ENCODE measurements at regions not wholly inside any gene's neighbourhood (a gene's known extent, or its start where the extent isn't known, plus 50 kb on each side); places are given as distances from the start of the nearest gene placed in this dataset.

GRCh38 chr3:193829781-193830180 is 236.8 kb downstream of the OPA1 start:
- no peak overlapping the region for H3K4me3 ChIP-seq (ENCODE audit: low read length)
- TF ChIP-seq MXI1 (conservative IDR thresholded peaks at IDR 0.05; ENCODE audit: poor library complexity, severe bottlenecking), result no peak
- TF ChIP-seq EZH2 (IDR thresholded peaks at IDR 0.05; ENCODE audit: borderline replicate concordance, insufficient read depth, low read length, poor library complexity, severe bottlenecking), result no peak
- no peak for TF ChIP-seq RAD21 (conservative IDR thresholded peaks at IDR 0.05)
- no peak for TF ChIP-seq CTCF (IDR thresholded peaks at IDR 0.05; ENCODE audit: poor library complexity, severe bottlenecking)
- TF ChIP-seq POLR2AphosphoS5 (IDR thresholded peaks at IDR 0.05), result no peak
- no peak for TF ChIP-seq TAF1 (IDR thresholded peaks at IDR 0.05; ENCODE audit: low read depth)
- no peak for TF ChIP-seq REST (IDR thresholded peaks at IDR 0.05; ENCODE audit: borderline replicate concordance)
- TF ChIP-seq EP300 (conservative IDR thresholded peaks at IDR 0.05; ENCODE audit: poor library complexity, severe bottlenecking), result no peak
- no peak for TF ChIP-seq SMC3 (conservative IDR thresholded peaks at IDR 0.05; ENCODE audit: poor library complexity)
- H3K27ac ChIP-seq (ENCODE audit: low read length), result no peak overlapping the region
- H3F3A ChIP-seq (ENCODE audit: insufficient read depth, low read length, poor library complexity, severe bottlenecking), result no peaks in the 10 kb centered on the region
- H3K36me3 ChIP-seq (ENCODE audit: insufficient read depth, low read length), result no peaks in the 10 kb centered on the region
- no peak overlapping the region for H2AFZ ChIP-seq (ENCODE audit: low read depth, low read length)
- no peaks in the 10 kb centered on the region for H4K20me1 ChIP-seq (ENCODE audit: insufficient read depth)
- no peak overlapping the region for H3K4me2 ChIP-seq (ENCODE audit: low read length)
- H3K9me3 ChIP-seq (ENCODE audit: low read length), result no peaks in the 10 kb centered on the region
- no peaks in the 10 kb centered on the region for H3K79me2 ChIP-seq (replicated peaks; ENCODE audit: insufficient read depth, low read length)
- no peak overlapping the region for H3K9ac ChIP-seq (ENCODE audit: low read length)
- no peaks in the 10 kb centered on the region for H3K27me3 ChIP-seq (ENCODE audit: insufficient read depth, low read depth, low read length)
- H3K9me2 ChIP-seq (ENCODE audit: insufficient read depth, low read length), result no peaks in the 10 kb centered on the region

- Histone ChIP-seq H3K4me3 (ENCODE audit: low read length) (no peak overlapping the region), H3K9me2 (ENCODE audit: insufficient read depth, low read length) (no peaks in the 10 kb centered on the region), H3K9ac (ENCODE audit: low read length) (no peak overlapping the region), H3K27ac (ENCODE audit: low read length) (no peak overlapping the region), H3F3A (ENCODE audit: insufficient read depth, low read length, poor library complexity, severe bottlenecking) (no peaks in the 10 kb centered on the region), H3K79me2 (replicated peaks; ENCODE audit: insufficient read depth, low read length) (no peaks in the 10 kb centered on the region), H3K36me3 (ENCODE audit: insufficient read depth, low read length) (no peaks in the 10 kb centered on the region), H4K20me1 (ENCODE audit: insufficient read depth) (no peaks in the 10 kb centered on the region), H3K27me3 (ENCODE audit: insufficient read depth, low read depth, low read length) (no peaks in the 10 kb centered on the region), H2AFZ (ENCODE audit: low read depth, low read length) (no peak overlapping the region), H3K9me3 (ENCODE audit: low read length) (no peaks in the 10 kb centered on the region), H3K4me2 (ENCODE audit: low read length) (no peak overlapping the region)
- TF ChIP-seq POLR2AphosphoS5 (IDR thresholded peaks at IDR 0.05), result no peak
- TF ChIP-seq CTCF (IDR thresholded peaks at IDR 0.05; ENCODE audit: poor library complexity, severe bottlenecking), result no peak
- no peak for TF ChIP-seq EP300 (conservative IDR thresholded peaks at IDR 0.05; ENCODE audit: poor library complexity, severe bottlenecking)
- no peak for TF ChIP-seq RAD21 (conservative IDR thresholded peaks at IDR 0.05)
- TF ChIP-seq TAF1 (IDR thresholded peaks at IDR 0.05; ENCODE audit: low read depth), result no peak
- TF ChIP-seq SMC3 (conservative IDR thresholded peaks at IDR 0.05; ENCODE audit: poor library complexity), result no peak
- no peak for TF ChIP-seq EZH2 (IDR thresholded peaks at IDR 0.05; ENCODE audit: borderline replicate concordance, insufficient read depth, low read length, poor library complexity, severe bottlenecking)
- TF ChIP-seq REST (IDR thresholded peaks at IDR 0.05; ENCODE audit: borderline replicate concordance), result no peak
- no peak for TF ChIP-seq MXI1 (conservative IDR thresholded peaks at IDR 0.05; ENCODE audit: poor library complexity, severe bottlenecking)
Observed at GRCh38 chr3:193830791-193831191, 237.8 kb downstream of the OPA1 start.

Measured in neural cell (in vitro differentiated cells).